Hypothalamus (tissue), 51 donors: ENCODE measurements at regions not wholly inside any gene's neighbourhood (a gene's known extent, or its start where the extent isn't known, plus 50 kb on each side); places are given as distances from the start of the nearest gene placed in this dataset.

Source experiments
- DNase-seq, 51 donors: peaks; one replicate each; lab custom pipeline; 2025; lab: John Stamatoyannopoulos, UW

GRCh38 chr4:35818520-35818919, 425.8 kb downstream of the ARAP2 start:
- DNase-seq = no peak

GRCh38 chr4:35820003-35820402, 424.3 kb downstream of the ARAP2 start:
- DNase-seq = no peak

GRCh38 chr4:35824231-35824630, 420.1 kb downstream of the ARAP2 start:
- no peak for DNase-seq

GRCh38 chr4:35835893-35836292, 408.4 kb downstream of the ARAP2 start:
- no peak for DNase-seq

DNA sequence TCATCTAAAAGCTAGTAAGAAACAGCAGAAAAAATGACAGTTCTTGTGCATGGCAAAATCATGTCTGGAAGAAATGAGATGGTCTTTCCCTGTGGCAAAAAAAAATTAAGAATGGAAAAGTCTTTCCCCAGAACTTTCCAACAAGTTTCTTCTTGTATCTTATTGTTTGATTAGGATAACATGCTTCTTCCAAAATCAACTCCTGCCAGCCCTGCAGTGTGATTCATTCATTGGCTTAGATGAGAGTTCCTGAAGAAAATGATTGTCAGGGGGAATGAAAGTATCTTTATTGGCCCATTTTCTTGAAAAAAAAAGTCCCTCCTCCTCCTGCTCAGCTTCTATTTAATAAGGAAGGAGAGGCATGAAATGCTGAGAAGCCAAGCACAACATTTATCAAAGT, 407.7 kb downstream of the ARAP2 start:
- DNase-seq = no peak

DNA sequence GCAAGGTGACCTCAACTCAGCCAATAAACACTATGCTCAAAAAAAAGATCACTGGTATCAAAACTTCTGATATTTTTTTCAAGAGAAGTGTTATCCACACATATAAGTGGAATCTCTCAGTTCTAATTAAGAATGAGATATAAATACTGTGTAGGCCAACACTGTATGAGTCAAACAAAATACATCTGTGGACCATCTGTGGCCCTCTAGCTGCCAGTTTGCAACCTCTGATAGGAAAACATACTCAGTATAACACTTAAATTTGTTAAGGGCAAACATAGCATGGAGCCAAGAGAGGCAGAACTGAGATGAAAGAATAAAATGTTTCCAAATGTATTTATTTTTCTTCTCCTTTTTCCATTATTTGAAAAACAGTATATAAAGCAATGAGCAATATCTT, 377.3 kb downstream of the ARAP2 start:
- no peak for DNase-seq

DNA sequence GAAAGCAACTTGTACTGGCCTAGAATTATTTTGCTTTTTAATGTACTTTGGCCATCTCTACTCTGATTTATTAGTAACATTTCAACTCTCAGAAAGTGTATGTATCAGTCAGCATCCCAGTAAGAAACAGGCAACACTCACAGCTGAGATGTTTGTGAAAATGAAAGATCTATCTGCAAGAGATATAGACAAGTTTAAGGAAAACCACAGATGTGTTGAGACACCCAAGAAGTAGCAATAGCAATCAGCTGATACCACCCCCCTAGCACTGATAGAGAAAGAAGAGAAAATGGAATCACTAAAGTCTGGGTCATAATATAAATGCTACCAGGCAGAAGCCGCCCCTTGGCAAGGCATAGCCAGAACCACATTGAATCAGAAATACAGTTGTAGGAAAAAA, 372.0 kb downstream of the ARAP2 start:
- DNase-seq = no peak

- no peak for DNase-seq
Observed at GRCh38 chr4:35879479-35879878, 364.8 kb downstream of the ARAP2 start.

GRCh38 chr4:35883108-35883507, 361.2 kb downstream of the ARAP2 start:
- no peak for DNase-seq

DNA sequence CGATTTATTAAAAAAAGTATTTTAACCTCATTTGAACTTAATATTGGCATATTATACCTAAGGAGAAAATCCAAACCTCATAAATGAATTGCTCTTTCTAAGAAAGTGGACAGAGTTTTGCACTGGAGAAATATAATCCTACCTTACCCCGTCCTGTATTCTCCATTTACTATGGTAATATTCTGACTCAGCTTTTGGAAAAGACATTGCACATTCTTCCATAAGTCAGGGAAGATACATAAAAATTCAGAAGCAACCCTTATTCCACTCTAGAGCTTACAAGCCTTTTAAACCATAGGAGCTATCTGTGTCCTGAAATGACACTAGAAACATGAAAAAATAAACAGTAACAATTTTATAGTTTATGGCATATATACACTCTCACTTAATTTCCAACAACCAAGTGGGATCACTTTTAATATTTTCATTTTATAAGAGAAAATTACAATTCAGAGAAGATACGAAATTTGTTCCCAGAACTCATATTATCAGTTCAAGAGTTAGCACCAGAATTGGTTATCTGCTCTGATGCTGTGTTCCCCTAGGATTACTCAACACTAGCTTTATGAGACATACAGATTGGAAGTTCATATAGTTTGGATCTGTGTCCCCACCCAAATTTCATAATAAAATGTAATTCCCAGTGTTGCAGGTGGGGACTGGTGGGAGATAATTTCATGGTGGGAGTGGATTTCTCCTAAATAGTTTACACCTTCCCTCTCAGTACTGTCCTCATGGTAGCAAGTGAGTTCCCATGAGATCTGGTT, 359.4 kb downstream of the ARAP2 start:
- DNase-seq = no peak

- no peak for DNase-seq
Observed at GRCh38 chr4:35897808-35898207, 346.5 kb downstream of the ARAP2 start.

DNA sequence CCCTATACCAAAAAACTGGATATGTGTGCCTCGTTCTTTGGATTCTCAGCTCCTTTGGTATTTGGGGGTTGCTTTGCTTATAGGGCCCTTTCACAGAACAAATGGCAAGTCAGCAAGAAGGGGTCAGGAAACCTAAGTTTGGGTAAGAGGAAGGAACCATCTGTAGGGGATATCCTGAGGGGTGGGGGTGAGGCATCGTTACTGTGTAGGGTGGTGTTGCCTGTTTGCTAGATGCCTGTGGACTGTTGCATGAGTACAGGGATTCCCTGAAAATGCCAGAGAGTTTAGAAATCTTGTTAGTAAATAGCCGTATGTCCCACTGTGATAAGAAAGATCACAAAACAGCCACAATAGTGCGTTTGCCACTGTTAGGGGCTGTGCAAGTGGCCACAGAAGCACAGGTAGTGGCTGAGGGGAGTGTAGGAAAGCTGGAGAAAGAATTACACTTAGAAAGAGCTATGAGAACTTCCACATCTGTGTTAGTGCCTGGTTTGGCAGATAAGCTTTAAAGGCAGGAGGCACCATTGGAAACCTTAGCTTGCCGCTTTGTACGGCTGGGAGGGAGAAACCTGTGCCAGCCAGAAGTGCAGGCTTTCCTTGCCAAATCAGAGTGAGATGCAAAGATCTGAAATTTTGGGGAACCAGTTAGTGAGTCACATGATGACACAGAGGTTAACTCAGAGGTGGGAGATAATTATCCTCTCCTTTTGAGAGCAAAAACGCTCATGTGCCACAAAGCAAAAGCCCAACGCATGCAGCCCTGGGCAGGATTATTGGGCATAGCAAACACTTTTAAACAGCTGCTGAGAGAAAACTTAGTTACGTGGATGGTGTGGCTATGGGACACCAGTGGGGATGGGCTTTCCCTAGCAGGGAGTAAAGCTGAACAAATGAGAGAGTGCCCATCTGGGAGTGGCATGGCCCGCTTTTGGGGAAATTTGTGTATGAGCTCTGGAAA, 343.7 kb downstream of the ARAP2 start:
- no peak for DNase-seq

DNA sequence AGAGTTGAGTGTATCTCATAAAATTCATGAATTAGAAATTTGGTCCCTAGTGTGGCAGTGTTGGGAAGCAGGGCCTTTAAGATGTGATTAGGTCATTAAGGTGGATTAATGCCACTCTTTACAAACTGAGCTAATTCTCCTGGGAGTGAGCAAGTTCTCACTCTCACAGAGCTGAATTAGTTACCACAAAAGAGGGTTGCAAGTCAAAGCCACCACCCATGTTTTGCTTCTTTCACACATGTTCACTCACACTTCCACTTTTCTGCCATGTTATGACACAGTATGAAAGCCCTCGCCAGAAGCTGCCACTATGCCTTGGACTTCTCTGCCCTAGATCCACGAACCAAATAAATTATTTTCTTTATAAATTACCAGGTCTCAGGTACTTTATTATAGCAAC, 332.1 kb downstream of the ARAP2 start:
- no peak for DNase-seq

DNA sequence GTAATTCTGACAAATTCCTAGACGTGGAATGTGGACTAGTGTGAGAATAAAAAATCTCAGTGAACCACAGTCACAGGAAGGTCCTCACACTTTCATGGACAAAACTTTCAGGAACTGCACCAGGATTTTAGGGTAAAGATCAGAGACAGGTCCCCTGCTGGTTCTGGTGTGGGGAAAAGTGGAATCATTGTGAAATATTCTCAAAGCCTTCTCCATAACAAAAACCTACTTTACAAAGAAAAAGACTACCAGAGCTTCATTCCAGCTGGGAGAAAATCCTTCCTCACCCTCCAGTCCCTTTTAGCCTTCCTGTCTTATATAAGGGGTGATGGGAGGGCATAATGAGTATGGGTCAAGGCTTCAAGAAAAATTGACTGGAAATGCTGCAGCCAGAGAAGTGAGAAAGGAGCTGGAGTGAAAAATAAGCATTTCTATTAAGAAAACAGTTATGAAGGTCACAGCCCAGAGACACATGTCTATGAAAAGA, 325.8 kb downstream of the ARAP2 start:
- DNase-seq = no peak

- DNase-seq = no peak
Observed at GRCh38 chr4:35925806-35926205, 318.5 kb downstream of the ARAP2 start.

- no peak for DNase-seq
Observed at GRCh38 chr4:35926788-35927187, 317.5 kb downstream of the ARAP2 start.

DNA sequence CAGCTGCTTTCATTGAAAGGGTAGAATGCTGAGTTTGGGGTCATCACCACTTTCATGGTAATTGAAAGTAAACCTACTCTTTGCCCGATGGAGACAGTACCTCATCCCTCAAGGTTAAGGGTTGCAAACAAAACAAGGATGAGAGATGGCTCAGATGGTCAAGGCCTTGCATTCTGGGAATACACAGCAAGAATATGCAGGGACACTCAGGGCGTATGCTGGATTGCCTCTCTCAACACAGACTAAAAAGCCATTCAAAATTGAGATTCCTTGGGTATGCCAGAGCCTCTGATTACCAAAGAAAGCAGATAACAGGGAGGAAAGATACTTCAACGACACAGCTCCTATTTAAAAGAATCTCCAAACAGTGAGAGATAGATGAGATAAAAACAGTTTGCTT, 310.4 kb downstream of the ARAP2 start:
- DNase-seq = no peak

GRCh38 chr4:35934320-35934981, 309.9 kb downstream of the ARAP2 start:
- peak in 1 of 51 donors; percentile 52 for DNase-seq

- DNase-seq = no peak
Observed at GRCh38 chr4:35938936-35939335, 305.4 kb downstream of the ARAP2 start.

- DNase-seq = no peak
Observed at GRCh38 chr4:35939751-35940150, 304.6 kb downstream of the ARAP2 start.

DNA sequence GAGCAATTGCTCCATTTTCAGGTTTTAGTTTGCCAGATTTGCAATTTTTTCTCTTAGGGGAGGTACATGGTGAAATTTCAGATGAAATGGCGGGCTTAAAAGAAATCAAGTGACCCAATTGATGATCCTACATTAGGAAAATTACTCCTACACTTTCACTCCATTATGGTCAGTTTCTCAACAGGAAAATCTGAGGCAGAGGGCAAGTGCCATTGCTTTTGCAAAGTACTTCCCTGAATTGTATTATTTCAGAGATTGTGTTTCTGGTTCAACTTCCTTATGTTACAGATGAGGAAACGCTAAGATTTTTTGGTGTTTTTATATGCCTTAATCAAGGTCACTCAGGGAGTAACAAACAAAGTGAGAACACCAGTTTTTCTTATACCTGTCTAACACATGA, 302.2 kb downstream of the ARAP2 start:
- no peak for DNase-seq
